DMS153 treated with DMSO at 0.1 percent for 48 hours (cell line): ENCODE measurements at regions not wholly inside any gene's neighbourhood (a gene's known extent, or its start where the extent isn't known, plus 50 kb on each side); places are given as distances from the start of the nearest gene placed in this dataset.

Source experiments
- DNase-seq: peaks from one replicate; lab custom pipeline; 2025; ENCODE audit not compliant: unreplicated experiment; lab: John Stamatoyannopoulos, UW

- no peak for DNase-seq
Observed at GRCh38 chr6:66897576-66897975, 1190.5 kb upstream of the EYS start.

- no peak for DNase-seq
Observed at GRCh38 chr6:66896415-66896814, 1189.4 kb upstream of the EYS start.

- no peak for DNase-seq
Observed at GRCh38 chr6:66883453-66883852, 1176.4 kb upstream of the EYS start.

- DNase-seq = no peak
Observed at GRCh38 chr6:66866801-66867200, 1159.8 kb upstream of the EYS start.

GRCh38 chr6:66865771-66866170 lies 1158.7 kb upstream of the EYS start:
- DNase-seq = no peak

GRCh38 chr6:66861007-66861541 lies 1154.0 kb upstream of the EYS start:
- no peak for DNase-seq

GRCh38 chr6:66860328-66860727 lies 1153.3 kb upstream of the EYS start:
- DNase-seq = no peak

- no peak for DNase-seq
Observed at GRCh38 chr6:66858196-66858595, 1151.2 kb upstream of the EYS start.

GRCh38 chr6:66854014-66854413 lies 1147.0 kb upstream of the EYS start:
- no peak for DNase-seq

GRCh38 chr6:66851930-66852329 lies 1144.9 kb upstream of the EYS start:
- no peak for DNase-seq

- DNase-seq = no peak
Observed at GRCh38 chr6:66849843-66850242, 1142.8 kb upstream of the EYS start.

GRCh38 chr6:66848244-66848953 lies 1141.4 kb upstream of the EYS start:
- no peak for DNase-seq

GRCh38 chr6:66838764-66839163 lies 1131.7 kb upstream of the EYS start:
- DNase-seq = no peak

GRCh38 chr6:66825539-66825938 lies 1118.5 kb upstream of the EYS start:
- DNase-seq = peak; percentile 10

GRCh38 chr6:66814156-66814555 lies 1107.1 kb upstream of the EYS start:
- DNase-seq = no peak

GRCh38 chr6:66808771-66809170 lies 1101.7 kb upstream of the EYS start:
- no peak for DNase-seq

- no peak for DNase-seq
Observed at GRCh38 chr6:66796987-66797386, 1090.0 kb upstream of the EYS start.

- no peak for DNase-seq
Observed at GRCh38 chr6:66788579-66788978, 1081.6 kb upstream of the EYS start.

GRCh38 chr6:66772800-66773199 lies 1065.8 kb upstream of the EYS start:
- DNase-seq = no peak

- no peak for DNase-seq
Observed at GRCh38 chr6:66771626-66772025, 1064.6 kb upstream of the EYS start.

GRCh38 chr6:66751630-66752029 lies 1044.6 kb upstream of the EYS start:
- no peak for DNase-seq

- DNase-seq = no peak
Observed at GRCh38 chr6:66740346-66740745, 1033.3 kb upstream of the EYS start.
